GM21381 (cell line): ENCODE measurements at regions not wholly inside any gene's neighbourhood (a gene's known extent, or its start where the extent isn't known, plus 50 kb on each side); places are given as distances from the start of the nearest gene placed in this dataset.
"Not testable (repeated sequence)": the region's sequence is repeated elsewhere in the genome, so short reads cannot be mapped to it uniquely, and the experiment has no call there.

Experiments
- ATAC-seq: cut with Tn5 transposase; IDR thresholded peaks from one replicate; pipeline ENCODE4 v1.9.1; 2021; ENCODE audit warnings: mild to moderate bottlenecking, moderate library complexity; ENCODE audit not compliant: unreplicated experiment

GRCh38 chr3:182124187-182124586, 412.5 kb downstream of the SOX2 start:
- no peak for ATAC-seq

GRCh38 chr3:182124716-182125115, 413.0 kb downstream of the SOX2 start:
- ATAC-seq: no peak

GRCh38 chr3:182129740-182130139, 418.0 kb downstream of the SOX2 start:
- ATAC-seq: no peak

GRCh38 chr3:182133752-182134151, 422.0 kb downstream of the SOX2 start:
- ATAC-seq: no peak

GRCh38 chr3:182135056-182135455, 423.3 kb downstream of the SOX2 start:
- no peak for ATAC-seq

GRCh38 chr3:182136008-182136910, 424.5 kb downstream of the SOX2 start:
- ATAC-seq: no peak

GRCh38 chr3:182138393-182138792, 426.7 kb downstream of the SOX2 start:
- no peak for ATAC-seq

GRCh38 chr3:182139627-182140357, 428.1 kb downstream of the SOX2 start:
- no peak for ATAC-seq

- ATAC-seq: no peak
These were observed 431.2 kb downstream of the SOX2 start for GRCh38 chr3:182142928-182143327.

GRCh38 chr3:182143903-182144302, 432.2 kb downstream of the SOX2 start:
- no peak for ATAC-seq

- ATAC-seq: no peak
These were observed 436.6 kb downstream of the SOX2 start for GRCh38 chr3:182148360-182148759.

GRCh38 chr3:182149594-182149993, 437.9 kb downstream of the SOX2 start:
- no peak for ATAC-seq

GRCh38 chr3:182156326-182156725, 444.6 kb downstream of the SOX2 start:
- not testable (repeated sequence) for ATAC-seq

- ATAC-seq: no peak
These were observed 453.5 kb downstream of the SOX2 start for GRCh38 chr3:182165234-182165633.

GRCh38 chr3:182172534-182172933, 460.8 kb downstream of the SOX2 start:
- no peak for ATAC-seq

GRCh38 chr3:182178488-182179200, 466.9 kb downstream of the SOX2 start:
- ATAC-seq: no peak

GRCh38 chr3:182179631-182180030, 467.9 kb downstream of the SOX2 start:
- ATAC-seq: no peak

GRCh38 chr3:182180654-182181385, 469.1 kb downstream of the SOX2 start:
- ATAC-seq: no peak

- ATAC-seq: peak; percentile 65
These were observed 470.8 kb downstream of the SOX2 start for GRCh38 chr3:182182531-182182968.

- no peak for ATAC-seq
These were observed 472.1 kb downstream of the SOX2 start for GRCh38 chr3:182183716-182184430.
